Loucy (cell line): ENCODE measurements at regions not wholly inside any gene's neighbourhood (a gene's known extent, or its start where the extent isn't known, plus 50 kb on each side); places are given as distances from the start of the nearest gene placed in this dataset.

Experiments used
- H2AFZ ChIP-seq: fragments of 200-600 bp; sonication (generic); 2 replicates; pipeline ENCODE4 v1.6.0; 2016; ENCODE audit warnings: antibody characterized with exemption, mild to moderate bottlenecking, low read length, moderate library complexity
- H3F3A ChIP-seq: fragments of 200-600 bp; 2 replicates; pipeline ENCODE4 v1.6.0; 2016; ENCODE audit warnings: antibody characterized with exemption, low read depth, mild to moderate bottlenecking
- H3K27me3 ChIP-seq: fragments of 200-600 bp; sonication (generic); 2 replicates; pipeline ENCODE4 v1.6.1; 2014; ENCODE audit warnings: low read length, mild to moderate bottlenecking; ENCODE audit not compliant: insufficient read depth, poor library complexity, severe bottlenecking
- H3K36me3 ChIP-seq: fragments of 200-600 bp; sonication (generic); 2 replicates; pipeline ENCODE4 v1.6.1; 2016; ENCODE audit warnings: low read length; ENCODE audit not compliant: insufficient read depth
- H3K4me1 ChIP-seq: fragments of 200-600 bp; sonication (generic); 2 replicates; pipeline ENCODE4 v1.5.1; 2014; ENCODE audit warnings: low read length, mild to moderate bottlenecking; ENCODE audit not compliant: insufficient read depth, poor library complexity, severe bottlenecking
- H3K4me2 ChIP-seq: fragments of 200-600 bp; sonication (generic); 2 replicates; pipeline ENCODE4 v1.6.0; 2014; ENCODE audit warnings: antibody characterized with exemption, low read length, low read depth, mild to moderate bottlenecking; ENCODE audit not compliant: poor library complexity, severe bottlenecking
- H3K4me3 ChIP-seq: fragments of 200-600 bp; sonication (generic); 2 replicates; pipeline ENCODE4 v1.5.1; 2014; ENCODE audit warnings: low read length, mild to moderate bottlenecking, mixed read lengths; ENCODE audit not compliant: poor library complexity, severe bottlenecking
- H3K79me2 ChIP-seq: fragments of 200-600 bp; sonication (generic); 2 replicates; pipeline ENCODE4 v1.6.1; 2014; ENCODE audit warnings: low read length; ENCODE audit not compliant: insufficient read depth
- H3K9ac ChIP-seq: fragments of 200-600 bp; sonication (generic); 2 replicates; pipeline ENCODE4 v1.6.0; 2014; ENCODE audit warnings: mild to moderate bottlenecking, low read depth, low read length, moderate library complexity; ENCODE audit not compliant: poor library complexity, severe bottlenecking
- H3K9me2 ChIP-seq: fragments of 200-600 bp; sonication (generic); replicated peaks from 2 replicates; pipeline ENCODE4 v1.6.1; 2016; ENCODE audit warnings: low read depth, low read length, mixed read lengths
- H3K9me3 ChIP-seq: fragments of 200-600 bp; sonication (generic); 2 replicates; pipeline ENCODE4 v1.6.1; 2014; ENCODE audit warnings: mild to moderate bottlenecking, antibody characterized with exemption, low read length, low read depth; ENCODE audit not compliant: insufficient read depth
- H4K20me1 ChIP-seq: fragments of 200-600 bp; sonication (generic); 2 replicates; pipeline ENCODE4 v1.6.0; 2014; ENCODE audit warnings: antibody characterized with exemption, low read length, mild to moderate bottlenecking; ENCODE audit not compliant: insufficient read depth, poor library complexity, severe bottlenecking
- CTCF ChIP-seq: fragments of 200-600 bp; sonication (generic); conservative IDR thresholded peaks from 2 replicates; pipeline ENCODE4 v1.5.1; 2014; ENCODE audit warnings: mild to moderate bottlenecking, antibody characterized with exemption, low read length
- EZH2phosphoT487 ChIP-seq: fragments of 200-600 bp; IDR thresholded peaks from 2 replicates; pipeline ENCODE4 v1.6.1; 2018; ENCODE audit warnings: antibody characterized with exemption, mild to moderate bottlenecking, moderate library complexity, borderline replicate concordance

GRCh38 chr16:6822041-6822440 lies 510.6 kb upstream of the RBFOX1 start:
- no peaks in the 10 kb centered on the region for H3K27me3 ChIP-seq
- H3K9me2 ChIP-seq: no peaks in the 10 kb centered on the region
- no peak overlapping the region for H3K4me2 ChIP-seq
- no peaks in the 10 kb centered on the region for H4K20me1 ChIP-seq
- no peak overlapping the region for H2AFZ ChIP-seq
- H3K4me1 ChIP-seq: no peaks in the 10 kb centered on the region
- no peaks in the 10 kb centered on the region for H3K79me2 ChIP-seq
- TF ChIP-seq CTCF (no peak), EZH2phosphoT487 (no peak)
- H3K9ac ChIP-seq: no peak overlapping the region
- H3F3A ChIP-seq: no peaks in the 10 kb centered on the region
- no peak overlapping the region for H3K4me3 ChIP-seq
- H3K36me3 ChIP-seq: no peaks in the 10 kb centered on the region
- no peaks in the 10 kb centered on the region for H3K9me3 ChIP-seq

GRCh38 chr16:6804461-6804860 lies 528.2 kb upstream of the RBFOX1 start:
- H3K27me3 ChIP-seq: no peaks in the 10 kb centered on the region
- no peak overlapping the region for H3K4me2 ChIP-seq
- no peaks in the 10 kb centered on the region for H3K9me3 ChIP-seq
- H3K9me2 ChIP-seq: no peaks in the 10 kb centered on the region
- H3K79me2 ChIP-seq: no peaks in the 10 kb centered on the region
- H2AFZ ChIP-seq: no peak overlapping the region
- no peak overlapping the region for H3K4me3 ChIP-seq
- TF ChIP-seq EZH2phosphoT487: no peak
- TF ChIP-seq CTCF: no peak
- H3K36me3 ChIP-seq: no peaks in the 10 kb centered on the region
- no peaks in the 10 kb centered on the region for H3F3A ChIP-seq
- H3K4me1 ChIP-seq: no peaks in the 10 kb centered on the region
- H4K20me1 ChIP-seq: no peaks in the 10 kb centered on the region
- H3K9ac ChIP-seq: no peak overlapping the region

- H2AFZ ChIP-seq: no peak overlapping the region
- no peak overlapping the region for H3K4me3 ChIP-seq
- H3K36me3 ChIP-seq: no peaks in the 10 kb centered on the region
- no peak overlapping the region for H3K9ac ChIP-seq
- no peak for TF ChIP-seq CTCF
- TF ChIP-seq EZH2phosphoT487: no peak
- H3K79me2 ChIP-seq: no peaks in the 10 kb centered on the region
- no peak overlapping the region for H3K4me2 ChIP-seq
- H3K9me2 ChIP-seq: no peaks in the 10 kb centered on the region
- no peaks in the 10 kb centered on the region for H3K9me3 ChIP-seq
- H3F3A ChIP-seq: no peaks in the 10 kb centered on the region
- H4K20me1 ChIP-seq: no peaks in the 10 kb centered on the region
- no peaks in the 10 kb centered on the region for H3K27me3 ChIP-seq
- no peaks in the 10 kb centered on the region for H3K4me1 ChIP-seq
These were observed 529.5 kb upstream of the RBFOX1 start for GRCh38 chr16:6803176-6803575.
